ENCODE measurements at regions not wholly inside any gene's neighbourhood (a gene's known extent, or its start where the extent isn't known, plus 50 kb on each side); places are given as distances from the start of the nearest gene placed in this dataset.

DNA sequence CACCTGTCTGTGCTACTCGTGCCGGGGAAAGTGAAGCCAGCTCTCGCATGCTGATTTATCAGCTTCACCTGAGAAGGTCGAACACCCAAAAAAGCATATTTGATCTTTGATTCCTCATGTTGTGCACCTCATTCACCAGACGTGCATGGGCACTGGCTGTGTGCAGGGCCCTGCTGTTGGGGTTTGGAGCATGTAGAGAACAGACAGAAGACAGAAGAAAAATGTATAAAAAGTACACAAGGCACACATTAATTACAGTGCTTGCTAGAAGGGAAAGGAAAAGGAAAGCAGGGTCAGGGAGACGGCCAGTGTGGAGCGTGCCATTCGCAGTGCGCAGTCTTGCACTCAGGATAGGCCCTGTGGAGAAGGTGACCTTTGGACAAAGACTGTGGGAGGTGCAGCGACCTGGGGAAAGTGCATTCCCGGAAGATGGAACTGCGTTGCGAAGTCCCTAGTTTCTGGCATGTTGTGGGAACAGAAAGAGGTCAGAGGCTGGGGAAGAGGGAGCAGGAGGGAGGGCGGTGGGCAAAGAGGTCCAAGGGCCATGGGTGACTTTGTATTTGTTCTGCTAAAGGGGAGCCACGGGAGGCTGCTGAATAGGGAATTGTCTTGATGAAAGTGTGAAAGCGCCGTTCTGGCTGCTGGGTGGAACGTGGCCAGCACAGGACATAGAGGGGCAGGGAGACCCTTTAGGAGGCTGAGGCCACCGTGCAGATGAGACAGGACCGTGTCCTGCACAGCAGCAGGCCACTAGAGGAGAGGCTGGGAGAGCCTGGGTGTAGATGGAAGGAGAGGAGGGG is 232.8 kb downstream of the GLRX3 start:
- TF ChIP-seq, protein P1, sequence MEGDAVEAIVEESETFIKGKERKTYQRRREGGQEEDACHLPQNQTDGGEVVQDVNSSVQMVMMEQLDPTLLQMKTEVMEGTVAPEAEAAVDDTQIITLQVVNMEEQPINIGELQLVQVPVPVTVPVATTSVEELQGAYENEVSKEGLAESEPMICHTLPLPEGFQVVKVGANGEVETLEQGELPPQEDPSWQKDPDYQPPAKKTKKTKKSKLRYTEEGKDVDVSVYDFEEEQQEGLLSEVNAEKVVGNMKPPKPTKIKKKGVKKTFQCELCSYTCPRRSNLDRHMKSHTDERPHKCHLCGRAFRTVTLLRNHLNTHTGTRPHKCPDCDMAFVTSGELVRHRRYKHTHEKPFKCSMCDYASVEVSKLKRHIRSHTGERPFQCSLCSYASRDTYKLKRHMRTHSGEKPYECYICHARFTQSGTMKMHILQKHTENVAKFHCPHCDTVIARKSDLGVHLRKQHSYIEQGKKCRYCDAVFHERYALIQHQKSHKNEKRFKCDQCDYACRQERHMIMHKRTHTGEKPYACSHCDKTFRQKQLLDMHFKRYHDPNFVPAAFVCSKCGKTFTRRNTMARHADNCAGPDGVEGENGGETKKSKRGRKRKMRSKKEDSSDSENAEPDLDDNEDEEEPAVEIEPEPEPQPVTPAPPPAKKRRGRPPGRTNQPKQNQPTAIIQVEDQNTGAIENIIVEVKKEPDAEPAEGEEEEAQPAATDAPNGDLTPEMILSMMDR (conservative IDR thresholded peaks at IDR 0.05; ENCODE audit: low read depth, low read length): no peak
- no peak for TF ChIP-seq RAD21 (IDR thresholded peaks at IDR 0.05; ENCODE audit: low read length)
- TF ChIP-seq RCOR1 (IDR thresholded peaks at IDR 0.05; ENCODE audit: insufficient replicate concordance, low read length): no peak
- TF ChIP-seq POLR2A (IDR thresholded peaks at IDR 0.05; ENCODE audit: low read depth, low read length): no peak
- TF ChIP-seq MXI1 (IDR thresholded peaks at IDR 0.05; ENCODE audit: borderline replicate concordance, low read depth, low read length): no peak
- no peak for TF ChIP-seq MAZ (IDR thresholded peaks at IDR 0.05; ENCODE audit: borderline replicate concordance, low read depth, low read length)
- TF ChIP-seq, protein P2, sequence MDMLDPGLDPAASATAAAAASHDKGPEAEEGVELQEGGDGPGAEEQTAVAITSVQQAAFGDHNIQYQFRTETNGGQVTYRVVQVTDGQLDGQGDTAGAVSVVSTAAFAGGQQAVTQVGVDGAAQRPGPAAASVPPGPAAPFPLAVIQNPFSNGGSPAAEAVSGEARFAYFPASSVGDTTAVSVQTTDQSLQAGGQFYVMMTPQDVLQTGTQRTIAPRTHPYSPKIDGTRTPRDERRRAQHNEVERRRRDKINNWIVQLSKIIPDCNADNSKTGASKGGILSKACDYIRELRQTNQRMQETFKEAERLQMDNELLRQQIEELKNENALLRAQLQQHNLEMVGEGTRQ (IDR thresholded peaks at IDR 0.05; ENCODE audit: low read depth, low read length): no peak
